ENCODE measurements at regions not wholly inside any gene's neighbourhood (a gene's known extent, or its start where the extent isn't known, plus 50 kb on each side); places are given as distances from the start of the nearest gene placed in this dataset.

DNA sequence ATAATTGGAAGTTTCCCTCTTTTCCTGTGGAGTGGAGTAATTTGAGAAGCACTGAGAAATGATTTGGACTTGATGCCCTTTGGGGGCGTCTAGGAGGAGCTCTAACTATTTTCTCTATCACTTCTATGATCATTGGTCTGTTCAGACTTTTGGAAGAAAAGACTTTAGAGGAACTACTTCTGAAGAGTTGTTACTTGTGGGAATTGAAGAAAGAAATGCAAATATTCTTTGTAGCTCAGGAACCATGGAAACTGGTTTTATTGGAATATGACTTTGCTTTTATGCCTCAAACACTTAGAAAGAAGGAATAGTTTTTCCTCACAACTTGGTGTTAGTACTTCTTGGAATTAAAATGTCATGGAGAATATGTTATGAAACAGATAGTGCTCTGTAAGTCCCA is 122.0 kb upstream of the ALDH1A3 start:
- no peak for TF ChIP-seq TCF7 (IDR thresholded peaks at IDR 0.05; ENCODE audit: borderline replicate concordance)
- no peak for TF ChIP-seq TAF1 (IDR thresholded peaks at IDR 0.05; ENCODE audit: borderline replicate concordance, low read depth, low read length)
- no peak for TF ChIP-seq JUNB (IDR thresholded peaks at IDR 0.05)
- TF ChIP-seq POLR2A (IDR thresholded peaks at IDR 0.05; ENCODE audit: low read depth, low read length) = no peak
- no peak for TF ChIP-seq PAX5 (IDR thresholded peaks at IDR 0.05; ENCODE audit: borderline replicate concordance, low read depth, low read length)
- TF ChIP-seq, protein P1, sequence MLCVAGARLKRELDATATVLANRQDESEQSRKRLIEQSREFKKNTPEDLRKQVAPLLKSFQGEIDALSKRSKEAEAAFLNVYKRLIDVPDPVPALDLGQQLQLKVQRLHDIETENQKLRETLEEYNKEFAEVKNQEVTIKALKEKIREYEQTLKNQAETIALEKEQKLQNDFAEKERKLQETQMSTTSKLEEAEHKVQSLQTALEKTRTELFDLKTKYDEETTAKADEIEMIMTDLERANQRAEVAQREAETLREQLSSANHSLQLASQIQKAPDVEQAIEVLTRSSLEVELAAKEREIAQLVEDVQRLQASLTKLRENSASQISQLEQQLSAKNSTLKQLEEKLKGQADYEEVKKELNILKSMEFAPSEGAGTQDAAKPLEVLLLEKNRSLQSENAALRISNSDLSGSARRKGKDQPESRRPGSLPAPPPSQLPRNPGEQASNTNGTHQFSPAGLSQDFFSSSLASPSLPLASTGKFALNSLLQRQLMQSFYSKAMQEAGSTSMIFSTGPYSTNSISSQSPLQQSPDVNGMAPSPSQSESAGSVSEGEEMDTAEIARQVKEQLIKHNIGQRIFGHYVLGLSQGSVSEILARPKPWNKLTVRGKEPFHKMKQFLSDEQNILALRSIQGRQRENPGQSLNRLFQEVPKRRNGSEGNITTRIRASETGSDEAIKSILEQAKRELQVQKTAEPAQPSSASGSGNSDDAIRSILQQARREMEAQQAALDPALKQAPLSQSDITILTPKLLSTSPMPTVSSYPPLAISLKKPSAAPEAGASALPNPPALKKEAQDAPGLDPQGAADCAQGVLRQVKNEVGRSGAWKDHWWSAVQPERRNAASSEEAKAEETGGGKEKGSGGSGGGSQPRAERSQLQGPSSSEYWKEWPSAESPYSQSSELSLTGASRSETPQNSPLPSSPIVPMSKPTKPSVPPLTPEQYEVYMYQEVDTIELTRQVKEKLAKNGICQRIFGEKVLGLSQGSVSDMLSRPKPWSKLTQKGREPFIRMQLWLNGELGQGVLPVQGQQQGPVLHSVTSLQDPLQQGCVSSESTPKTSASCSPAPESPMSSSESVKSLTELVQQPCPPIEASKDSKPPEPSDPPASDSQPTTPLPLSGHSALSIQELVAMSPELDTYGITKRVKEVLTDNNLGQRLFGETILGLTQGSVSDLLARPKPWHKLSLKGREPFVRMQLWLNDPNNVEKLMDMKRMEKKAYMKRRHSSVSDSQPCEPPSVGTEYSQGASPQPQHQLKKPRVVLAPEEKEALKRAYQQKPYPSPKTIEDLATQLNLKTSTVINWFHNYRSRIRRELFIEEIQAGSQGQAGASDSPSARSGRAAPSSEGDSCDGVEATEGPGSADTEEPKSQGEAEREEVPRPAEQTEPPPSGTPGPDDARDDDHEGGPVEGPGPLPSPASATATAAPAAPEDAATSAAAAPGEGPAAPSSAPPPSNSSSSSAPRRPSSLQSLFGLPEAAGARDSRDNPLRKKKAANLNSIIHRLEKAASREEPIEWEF (IDR thresholded peaks at IDR 0.05; ENCODE audit: insufficient replicate concordance, low read depth, low read length) = no peak

Data from GM12878 (cell line).